ENCODE measurements at regions not wholly inside any gene's neighbourhood (a gene's known extent, or its start where the extent isn't known, plus 50 kb on each side); places are given as distances from the start of the nearest gene placed in this dataset.

DNA sequence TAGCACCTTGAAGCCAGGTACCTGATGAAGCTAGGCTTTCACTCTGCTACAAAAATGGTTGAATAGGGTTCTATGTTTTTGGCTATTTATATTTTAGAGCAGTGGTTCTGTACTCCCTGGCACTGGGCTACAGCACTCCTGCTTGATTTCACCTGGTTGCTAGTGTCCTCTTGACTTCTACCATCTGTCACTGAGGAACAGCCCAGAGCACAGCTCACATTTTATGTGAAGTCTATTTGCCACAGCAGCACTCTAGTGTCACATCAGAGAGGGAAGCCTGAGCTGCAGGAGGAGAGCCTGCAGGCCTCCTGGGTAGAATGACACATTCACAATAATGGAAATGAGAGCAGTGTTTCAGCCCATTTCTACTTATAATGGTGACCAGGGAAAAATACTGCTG lies 184.2 kb downstream of the ZNF486 start:
- Histone ChIP-seq H3K9me3 (ENCODE audit: control insufficient read depth, low read length) (no peaks in the 10 kb centered on the region), H3K79me2 (no peaks in the 10 kb centered on the region), H3K36me3 (ENCODE audit: control insufficient read depth, insufficient read depth, low read length) (no peaks in the 10 kb centered on the region), H3K4me3 (ENCODE audit: low read depth, low read length) (no peak overlapping the region), H2AFZ (peak overlapping the region; percentile 68), H3K27ac (peak overlapping the region; percentile 40), H3K27me3 (ENCODE audit: control insufficient read depth, insufficient read depth, low read length) (no peaks in the 10 kb centered on the region), H3K4me1 (peaks cover 15% of the 10 kb centered on the region), H3K4me2 (ENCODE audit: low read length) (no peak overlapping the region), H3K9ac (no peak overlapping the region)
- TF ChIP-seq, protein P1, sequence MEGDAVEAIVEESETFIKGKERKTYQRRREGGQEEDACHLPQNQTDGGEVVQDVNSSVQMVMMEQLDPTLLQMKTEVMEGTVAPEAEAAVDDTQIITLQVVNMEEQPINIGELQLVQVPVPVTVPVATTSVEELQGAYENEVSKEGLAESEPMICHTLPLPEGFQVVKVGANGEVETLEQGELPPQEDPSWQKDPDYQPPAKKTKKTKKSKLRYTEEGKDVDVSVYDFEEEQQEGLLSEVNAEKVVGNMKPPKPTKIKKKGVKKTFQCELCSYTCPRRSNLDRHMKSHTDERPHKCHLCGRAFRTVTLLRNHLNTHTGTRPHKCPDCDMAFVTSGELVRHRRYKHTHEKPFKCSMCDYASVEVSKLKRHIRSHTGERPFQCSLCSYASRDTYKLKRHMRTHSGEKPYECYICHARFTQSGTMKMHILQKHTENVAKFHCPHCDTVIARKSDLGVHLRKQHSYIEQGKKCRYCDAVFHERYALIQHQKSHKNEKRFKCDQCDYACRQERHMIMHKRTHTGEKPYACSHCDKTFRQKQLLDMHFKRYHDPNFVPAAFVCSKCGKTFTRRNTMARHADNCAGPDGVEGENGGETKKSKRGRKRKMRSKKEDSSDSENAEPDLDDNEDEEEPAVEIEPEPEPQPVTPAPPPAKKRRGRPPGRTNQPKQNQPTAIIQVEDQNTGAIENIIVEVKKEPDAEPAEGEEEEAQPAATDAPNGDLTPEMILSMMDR (IDR thresholded peaks at IDR 0.05), result no peak

DNA sequence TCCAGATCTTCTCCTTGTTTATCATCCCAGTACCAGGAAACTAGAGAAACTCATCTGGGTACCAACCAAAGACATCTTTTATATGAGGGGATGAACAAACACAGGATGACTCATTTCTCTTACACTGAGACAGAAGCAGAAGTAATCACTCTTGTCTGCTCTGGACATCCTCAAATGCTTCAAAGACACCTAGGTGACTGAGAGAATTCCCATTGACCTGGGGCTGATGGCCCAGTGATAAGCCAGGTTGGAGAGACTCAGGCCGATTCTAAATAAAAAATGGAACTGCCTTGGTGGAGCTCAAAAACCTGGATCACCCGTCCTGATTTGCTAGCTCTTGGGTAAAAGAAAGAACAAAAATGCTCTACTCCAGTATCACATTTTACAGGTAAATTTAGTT lies 182.2 kb downstream of the ZNF486 start:
- Histone ChIP-seq H3K36me3 (ENCODE audit: control insufficient read depth, insufficient read depth, low read length) (no peaks in the 10 kb centered on the region), H3K4me1 (peaks cover 15% of the 10 kb centered on the region), H3K4me2 (ENCODE audit: low read length) (no peak overlapping the region), H3K9me3 (ENCODE audit: control insufficient read depth, low read length) (no peaks in the 10 kb centered on the region), H2AFZ (peak overlapping the region; percentile 6), H3K79me2 (no peaks in the 10 kb centered on the region), H3K27me3 (ENCODE audit: control insufficient read depth, insufficient read depth, low read length) (no peaks in the 10 kb centered on the region), H3K27ac (no peak overlapping the region), H3K9ac (no peak overlapping the region), H3K4me3 (ENCODE audit: low read depth, low read length) (no peak overlapping the region)
- TF ChIP-seq, protein P1 (IDR thresholded peaks at IDR 0.05), result no peak

DNA sequence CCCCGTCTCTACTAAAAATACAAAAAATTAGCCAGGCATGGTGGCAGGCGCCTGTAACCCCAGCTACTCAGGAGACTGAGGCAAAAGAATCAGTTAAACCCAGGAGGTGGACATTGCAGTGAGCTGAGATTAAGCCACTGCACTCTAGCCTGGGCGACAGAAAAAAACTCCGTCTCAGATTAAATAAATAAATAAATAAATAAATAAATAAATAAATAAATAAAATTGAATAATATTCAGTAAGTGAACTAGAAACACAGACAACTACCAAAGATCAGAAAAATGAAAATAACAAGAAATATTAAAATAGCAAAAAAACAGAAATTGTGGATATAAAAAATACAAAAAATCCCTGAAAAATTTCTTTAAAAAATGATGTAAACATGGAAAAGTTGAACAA lies 172.4 kb downstream of the ZNF486 start:
- H3K36me3 ChIP-seq (ENCODE audit: control insufficient read depth, insufficient read depth, low read length), result no peaks in the 10 kb centered on the region
- H3K4me2 ChIP-seq (ENCODE audit: low read length), result no peak overlapping the region
- no peaks in the 10 kb centered on the region for H3K79me2 ChIP-seq
- H3K9me3 ChIP-seq (ENCODE audit: control insufficient read depth, low read length), result no peaks in the 10 kb centered on the region
- no peaks in the 10 kb centered on the region for H3K4me1 ChIP-seq
- H2AFZ ChIP-seq, result no peak overlapping the region
- no peak overlapping the region for H3K9ac ChIP-seq
- no peak overlapping the region for H3K4me3 ChIP-seq (ENCODE audit: low read depth, low read length)
- no peak overlapping the region for H3K27ac ChIP-seq
- no peaks in the 10 kb centered on the region for H3K27me3 ChIP-seq (ENCODE audit: control insufficient read depth, insufficient read depth, low read length)
- TF ChIP-seq, protein P1 (IDR thresholded peaks at IDR 0.05), result no peak

DNA sequence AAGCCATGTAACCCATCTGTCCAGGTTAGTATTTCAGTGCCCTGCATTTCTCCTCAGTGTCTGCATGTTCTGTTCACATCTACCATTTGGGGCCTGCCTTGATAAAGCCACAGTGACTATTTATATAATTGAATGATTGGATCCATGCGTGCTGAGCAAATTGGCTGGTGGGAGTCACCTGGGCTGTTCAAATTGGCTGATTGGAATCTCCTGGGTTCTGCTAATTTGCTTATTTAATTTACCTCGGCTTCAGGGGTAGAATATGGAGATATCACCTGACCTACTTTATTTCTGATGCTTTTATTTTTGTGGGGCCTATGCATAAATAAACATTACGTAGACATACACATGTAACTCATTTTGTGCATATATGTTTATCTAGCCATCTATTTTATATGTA lies 167.7 kb downstream of the ZNF486 start:
- TF ChIP-seq, protein P1 (IDR thresholded peaks at IDR 0.05), result no peak

DNA sequence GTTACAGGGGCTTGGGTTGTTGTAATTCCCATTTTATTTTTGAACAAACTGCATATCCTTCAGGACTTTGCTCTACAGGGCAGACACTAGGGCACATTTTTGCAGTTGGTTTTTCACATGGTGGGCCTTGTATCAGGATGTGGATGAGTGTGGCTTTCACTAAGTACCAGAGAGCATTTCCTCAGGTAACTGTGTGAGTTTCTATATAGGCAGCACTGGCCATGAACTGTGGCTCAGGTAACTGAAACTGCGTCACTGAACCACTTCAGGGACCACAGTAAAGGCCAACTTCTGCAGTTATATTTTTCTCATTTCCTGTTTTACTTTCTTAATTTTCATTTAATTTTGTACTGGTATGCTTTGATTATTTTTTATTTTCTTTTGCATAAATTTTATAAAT lies 166.5 kb downstream of the ZNF486 start:
- H3K36me3 ChIP-seq (ENCODE audit: control insufficient read depth, insufficient read depth, low read length), result no peaks in the 10 kb centered on the region
- no peak overlapping the region for H3K27ac ChIP-seq
- H3K4me3 ChIP-seq (ENCODE audit: low read depth, low read length), result no peak overlapping the region
- H3K79me2 ChIP-seq, result no peaks in the 10 kb centered on the region
- no peaks in the 10 kb centered on the region for H3K27me3 ChIP-seq (ENCODE audit: control insufficient read depth, insufficient read depth, low read length)
- H3K4me1 ChIP-seq, result no peaks in the 10 kb centered on the region
- H3K9me3 ChIP-seq (ENCODE audit: control insufficient read depth, low read length), result no peaks in the 10 kb centered on the region
- no peak overlapping the region for H3K9ac ChIP-seq
- H3K4me2 ChIP-seq (ENCODE audit: low read length), result no peak overlapping the region
- H2AFZ ChIP-seq, result no peak overlapping the region
- TF ChIP-seq, protein P1 (IDR thresholded peaks at IDR 0.05), result no peak

More for the DNA sequence above, 167.7 kb downstream of the ZNF486 start:
- no peaks in the 10 kb centered on the region for H3K36me3 ChIP-seq (ENCODE audit: control insufficient read depth, insufficient read depth, low read length)
- no peak overlapping the region for H2AFZ ChIP-seq
- no peaks in the 10 kb centered on the region for H3K79me2 ChIP-seq
- H3K9ac ChIP-seq, result no peak overlapping the region
- H3K9me3 ChIP-seq (ENCODE audit: control insufficient read depth, low read length), result no peaks in the 10 kb centered on the region
- no peaks in the 10 kb centered on the region for H3K27me3 ChIP-seq (ENCODE audit: control insufficient read depth, insufficient read depth, low read length)
- H3K4me3 ChIP-seq (ENCODE audit: low read depth, low read length), result no peak overlapping the region
- no peaks in the 10 kb centered on the region for H3K4me1 ChIP-seq
- no peak overlapping the region for H3K4me2 ChIP-seq (ENCODE audit: low read length)
- H3K27ac ChIP-seq, result no peak overlapping the region
